Urothelium cell line (cell line): ENCODE measurements at regions not wholly inside any gene's neighbourhood (a gene's known extent, or its start where the extent isn't known, plus 50 kb on each side); places are given as distances from the start of the nearest gene placed in this dataset.
"Not testable (repeated sequence)": the region's sequence is repeated elsewhere in the genome, so short reads cannot be mapped to it uniquely, and the experiment has no call there.

Source experiments
- DNase-seq: peaks from one replicate; pipeline ENCODE4 v3.0.0; 2011; ENCODE audit warnings: low spot score, mixed read lengths
- FAIRE-seq: peaks from 2 replicates; lab custom pipeline; 2011; peaks lifted over from hg19 to GRCh38; lab: Jason Lieb, UNC

DNA sequence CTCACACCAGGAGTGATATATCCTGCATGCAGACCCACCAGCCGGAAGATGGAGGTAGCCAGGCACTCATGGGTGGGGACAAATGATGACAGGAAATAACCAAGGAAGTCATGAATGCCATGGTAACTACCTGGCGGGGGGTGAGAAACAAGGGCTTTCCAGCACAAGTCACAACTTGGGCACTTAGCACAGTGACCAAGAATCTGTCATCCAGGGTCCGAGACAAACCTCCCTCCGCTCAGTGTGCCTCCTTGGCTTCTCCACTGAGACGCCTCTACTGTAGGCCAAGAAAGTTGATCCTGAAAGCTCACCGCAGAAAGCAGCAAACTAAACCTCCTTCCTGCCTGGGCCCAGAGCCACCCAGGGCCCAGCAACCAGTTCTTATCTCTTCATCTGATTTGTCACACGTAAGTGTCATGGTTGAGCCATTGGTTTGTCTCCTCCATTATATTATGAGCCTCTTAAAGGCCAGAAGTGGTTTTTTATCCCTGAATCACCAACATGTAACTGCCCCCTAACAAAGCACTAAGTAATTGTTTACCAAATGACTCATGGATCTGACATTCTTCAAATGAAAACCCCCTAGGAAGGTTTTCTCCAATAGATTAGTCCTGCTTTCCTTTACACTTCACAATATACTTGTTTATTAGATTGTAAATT is 84.3 kb upstream of the TAB2 start:
- DNase-seq: peak; percentile 78

DNA sequence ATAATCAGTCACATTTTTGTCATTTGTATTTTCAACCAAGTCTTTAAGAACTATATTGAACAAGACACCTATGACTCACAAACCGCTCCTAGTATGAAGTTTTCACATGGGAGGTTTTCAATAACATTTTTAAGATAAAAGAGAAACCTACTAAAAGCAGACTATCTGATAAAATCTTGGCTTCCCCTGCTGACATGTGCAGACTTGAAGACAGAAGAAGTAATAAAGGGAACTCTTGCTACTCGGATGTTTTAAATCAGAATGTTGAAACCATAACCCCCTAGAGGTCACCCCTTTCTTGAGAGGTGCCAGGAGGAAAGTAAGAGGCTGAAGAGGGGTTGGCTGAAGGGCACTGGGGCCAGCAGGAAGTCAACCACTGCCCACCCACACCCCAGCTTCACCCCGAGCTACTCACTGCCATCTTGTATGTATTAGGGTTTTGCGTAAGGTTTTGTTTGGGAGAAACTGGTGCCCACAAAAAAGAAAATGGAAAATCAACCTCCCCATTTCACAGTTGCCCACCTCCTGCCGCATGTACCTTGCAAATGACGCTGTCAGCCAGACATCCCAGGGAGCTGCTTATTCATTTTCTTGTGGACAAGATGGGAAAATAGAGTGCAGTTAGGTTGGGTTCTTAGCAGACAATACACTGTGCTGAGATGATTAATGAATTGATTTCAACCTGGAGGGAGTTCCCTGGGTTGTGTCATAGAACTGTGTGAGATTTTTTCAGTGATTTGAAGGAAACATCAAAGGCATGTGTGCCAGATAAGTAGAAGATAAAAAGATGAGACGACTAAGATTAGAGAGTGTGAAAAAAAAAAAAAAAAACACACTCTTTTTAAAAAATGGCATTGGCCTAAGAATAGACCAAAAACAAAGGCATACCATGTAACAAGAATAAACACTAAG is 83.2 kb upstream of the TAB2 start:
- FAIRE-seq: no peak
- no peak for DNase-seq

More for the DNA sequence above, 84.3 kb upstream of the TAB2 start:
- FAIRE-seq: no peak

DNA sequence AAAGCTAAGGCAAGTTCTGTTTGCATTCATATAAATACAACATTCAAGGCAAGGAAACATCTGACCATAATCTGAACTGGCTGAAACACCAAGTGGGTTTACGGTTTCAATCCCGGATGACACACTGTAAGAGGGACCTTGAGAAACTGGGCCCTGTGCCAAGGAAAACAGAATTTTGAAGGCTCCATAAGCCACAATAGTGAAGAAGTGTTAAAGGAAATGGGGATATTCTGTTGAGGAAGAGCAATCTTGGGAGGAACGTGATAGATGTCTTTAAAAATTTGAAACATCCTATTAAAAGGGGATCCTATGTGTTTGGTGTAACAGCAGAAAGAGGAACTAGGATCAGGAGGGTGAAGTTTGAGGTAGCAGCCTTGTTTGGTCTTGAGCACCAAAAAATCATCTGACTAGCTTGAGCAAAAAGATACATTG is 82.4 kb upstream of the TAB2 start:
- peak; percentile 58 for DNase-seq
- FAIRE-seq: no peak

DNA sequence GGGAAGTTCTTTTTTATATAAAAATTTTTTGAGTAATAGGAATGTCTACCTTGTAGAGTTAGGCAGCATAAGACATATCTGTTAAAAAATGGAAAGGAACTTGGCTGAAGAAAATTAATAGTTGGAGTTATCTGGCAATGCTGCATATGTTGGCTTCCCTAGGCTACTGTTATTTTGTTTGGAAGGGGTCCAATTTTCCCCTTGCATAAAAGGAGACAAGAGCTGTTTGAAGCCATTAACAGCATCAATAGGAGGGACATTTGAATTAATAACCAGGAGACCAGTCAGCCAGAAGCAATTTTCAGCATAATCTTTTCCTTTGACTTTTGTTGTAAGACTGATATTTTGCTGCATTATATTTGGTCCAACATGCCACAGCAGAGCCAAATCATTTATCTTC is 80.9 kb upstream of the TAB2 start:
- FAIRE-seq (no peak), DNase-seq (no peak)

DNA sequence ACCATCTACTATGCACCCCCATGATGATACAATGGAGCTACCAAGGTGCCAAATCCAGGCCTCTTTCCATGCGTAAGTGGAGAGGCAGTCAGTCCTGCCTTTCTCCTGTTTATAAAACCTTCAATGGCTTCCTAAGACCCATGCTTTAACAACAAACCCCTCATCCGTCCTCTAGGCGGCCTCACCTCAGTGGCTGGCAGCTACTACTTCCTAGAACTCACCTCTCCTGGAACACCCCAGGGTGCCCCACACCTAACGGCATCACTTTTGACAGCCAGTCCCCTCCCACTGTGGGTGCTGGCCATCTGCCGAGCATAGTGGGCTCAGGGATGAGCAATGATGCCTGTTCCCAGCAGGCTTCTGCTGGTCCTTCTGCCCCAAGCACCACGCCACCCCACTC is 80.0 kb upstream of the TAB2 start:
- no peak for DNase-seq
- no peak for FAIRE-seq

DNA sequence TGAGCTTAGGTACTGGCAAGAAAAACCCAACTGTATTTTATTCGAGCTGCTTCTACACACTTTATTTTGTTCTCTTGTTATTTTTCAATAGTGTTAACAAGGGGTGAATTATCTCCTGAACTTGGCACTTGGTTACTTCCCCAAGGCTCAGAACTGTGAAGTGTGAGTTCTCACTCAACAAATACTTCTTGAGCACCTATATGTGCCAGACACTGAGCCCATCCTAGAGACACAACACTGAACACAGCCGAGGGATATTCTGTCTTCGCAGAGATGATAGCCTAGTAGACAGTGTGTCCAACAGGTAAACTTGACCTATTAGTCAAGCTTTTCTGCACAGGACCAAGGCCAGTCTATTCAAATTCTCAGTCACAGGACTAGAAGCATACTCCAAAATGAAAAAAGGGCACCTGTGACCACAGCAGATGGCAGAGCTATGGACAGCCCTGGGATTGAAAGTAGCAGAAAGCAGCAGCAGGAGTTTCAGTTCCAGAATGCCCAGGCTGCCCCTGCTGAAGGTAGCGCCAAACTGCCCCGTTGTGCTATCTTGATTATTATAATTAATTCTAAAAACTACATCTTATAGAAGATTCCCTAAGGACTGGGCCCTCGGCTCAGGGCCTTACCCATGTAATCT is 77.8 kb upstream of the TAB2 start:
- DNase-seq: no peak
- FAIRE-seq: no peak

DNA sequence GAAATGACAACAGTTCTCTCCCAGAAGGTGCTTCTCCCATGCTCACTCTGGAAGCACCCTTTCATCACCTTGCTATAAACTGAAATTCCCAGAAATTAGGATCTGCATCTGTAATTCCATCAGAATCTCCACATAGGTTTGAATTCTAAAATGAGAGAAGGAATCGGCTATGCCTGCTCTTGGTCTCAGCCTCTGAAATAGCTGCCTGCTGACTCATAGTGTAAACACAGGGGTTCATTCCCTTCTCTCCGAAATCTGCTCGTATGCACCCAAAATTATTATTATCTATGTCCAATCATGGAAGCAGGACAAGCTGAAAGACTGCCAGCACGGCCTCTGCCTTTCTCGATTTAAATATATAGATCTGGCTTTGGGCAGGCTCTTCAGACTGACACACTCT is 74.6 kb upstream of the TAB2 start:
- FAIRE-seq (no peak), DNase-seq (peak; percentile 42)

DNA sequence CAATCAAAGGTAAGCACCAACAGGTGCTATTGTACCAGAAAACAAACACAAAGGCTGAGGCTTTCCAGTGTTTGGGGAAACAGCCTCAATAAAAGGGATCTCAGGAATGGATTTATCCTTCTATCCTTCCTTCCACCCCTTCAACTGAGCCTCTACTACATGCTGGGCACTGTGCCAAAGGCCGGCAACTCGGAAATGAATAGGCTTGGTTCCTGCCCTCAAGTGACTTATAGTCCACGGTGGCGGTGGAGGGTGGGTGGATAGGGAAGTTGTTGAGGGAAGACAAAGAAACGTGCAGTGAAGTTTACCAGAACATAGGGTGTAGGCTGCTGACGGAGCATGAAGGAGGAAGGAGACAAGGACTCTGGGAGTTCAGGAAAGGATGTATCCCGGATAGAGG is 73.4 kb upstream of the TAB2 start:
- FAIRE-seq (no peak), DNase-seq (no peak)

DNA sequence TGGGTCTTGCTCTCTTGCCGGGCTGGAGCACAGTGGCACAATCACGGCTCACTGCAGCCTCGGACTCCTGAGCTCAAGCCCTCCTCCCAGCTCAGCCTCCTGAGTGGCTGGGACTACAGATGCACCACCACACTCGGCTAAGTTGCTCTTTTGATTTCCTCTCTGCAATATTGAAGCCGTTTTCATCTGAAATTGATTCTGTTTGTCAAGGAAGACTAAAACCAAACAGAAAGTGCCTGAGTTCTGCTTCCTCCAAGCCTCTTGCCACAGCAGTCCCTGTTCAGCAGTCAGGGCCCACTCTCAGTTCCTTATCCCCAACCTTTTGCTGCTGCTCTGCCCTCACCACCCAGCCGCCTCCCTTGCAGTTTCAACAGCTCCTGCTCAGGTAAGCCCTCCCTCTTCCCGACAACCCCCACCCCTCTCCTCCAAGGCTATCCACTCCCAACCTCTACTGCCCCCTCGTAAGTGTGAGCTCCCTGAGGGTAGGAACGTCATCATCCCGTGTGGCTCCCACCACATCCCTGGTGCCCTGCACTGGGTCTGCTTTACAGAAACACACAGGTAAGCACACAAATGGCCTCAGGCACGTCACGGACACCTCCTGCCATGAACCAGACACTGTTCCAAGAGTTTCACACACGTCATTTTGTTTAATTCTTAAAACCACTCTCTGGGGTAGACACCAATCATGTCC is 70.7 kb upstream of the TAB2 start:
- DNase-seq (no peak), FAIRE-seq (no peak)

DNA sequence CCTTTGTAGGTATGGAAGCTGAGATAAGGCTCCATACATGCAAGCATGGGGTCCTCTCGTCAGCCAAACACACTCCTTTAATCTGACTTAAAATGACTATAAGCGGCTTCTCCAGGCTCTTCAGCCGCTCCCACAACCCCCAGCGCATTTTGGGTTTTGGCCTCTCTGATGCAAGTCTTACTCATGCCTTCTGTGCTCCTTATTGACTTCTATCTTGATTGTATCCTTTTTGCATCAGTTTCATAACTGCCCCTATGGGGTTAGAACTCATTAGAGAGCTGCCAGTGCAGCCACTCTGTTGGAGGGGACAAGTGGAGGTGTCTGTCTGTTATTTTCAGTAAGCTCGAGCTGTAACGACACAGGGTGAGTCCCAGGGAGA is 70.1 kb upstream of the TAB2 start:
- DNase-seq: no peak
- no peak for FAIRE-seq

DNA sequence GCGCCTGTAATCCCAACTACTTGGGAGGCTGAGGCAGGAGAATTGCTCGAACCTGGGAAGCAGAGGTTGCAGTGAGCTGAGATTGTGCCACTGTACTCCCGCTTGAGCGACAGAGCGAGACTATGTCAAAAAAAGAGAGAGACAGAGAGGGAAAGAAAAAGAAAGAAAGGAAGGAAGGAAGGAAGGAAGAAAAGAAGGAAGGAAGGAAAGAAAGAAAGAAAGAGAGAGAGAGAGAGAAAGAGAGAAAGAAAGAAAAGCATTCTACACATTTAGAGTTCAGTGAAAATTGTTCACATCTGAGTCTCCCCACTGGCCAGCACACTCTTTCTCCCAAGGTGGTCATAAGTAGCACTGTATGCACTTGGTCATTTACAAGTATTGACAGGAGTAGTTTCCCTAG is 69.2 kb upstream of the TAB2 start:
- not testable (repeated sequence) for DNase-seq, FAIRE-seq

DNA sequence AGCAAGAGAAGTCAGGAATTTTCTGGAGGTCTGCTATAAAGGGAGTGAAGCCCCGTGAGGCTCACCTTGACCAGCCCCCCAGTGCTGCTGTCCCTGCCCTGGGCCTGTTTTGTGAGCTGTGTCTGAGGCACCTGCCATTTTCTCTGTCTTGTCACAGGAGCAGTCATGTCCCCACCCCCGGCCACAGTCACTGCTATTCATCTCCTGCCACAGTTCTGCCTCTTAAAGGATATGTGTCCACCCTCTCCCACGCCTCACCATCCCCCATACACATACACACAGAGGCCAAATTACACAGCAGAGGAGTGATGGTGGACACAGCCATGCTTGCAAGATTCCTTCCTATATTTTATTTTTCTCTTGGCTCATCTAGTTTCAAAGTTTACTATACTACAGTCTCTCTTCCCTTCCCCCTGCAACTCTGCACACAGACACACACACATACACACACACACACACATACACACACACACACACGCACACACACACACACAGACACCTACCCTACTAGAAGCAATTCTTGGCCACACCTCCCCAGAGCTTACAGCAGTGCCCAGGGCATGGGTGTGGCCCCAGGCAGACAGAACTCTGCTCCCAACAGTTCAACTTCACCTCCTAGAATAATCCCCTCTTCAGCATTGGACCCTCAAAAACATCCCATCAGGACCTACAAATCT is 68.7 kb upstream of the TAB2 start:
- no peak for DNase-seq
- FAIRE-seq: no peak

DNA sequence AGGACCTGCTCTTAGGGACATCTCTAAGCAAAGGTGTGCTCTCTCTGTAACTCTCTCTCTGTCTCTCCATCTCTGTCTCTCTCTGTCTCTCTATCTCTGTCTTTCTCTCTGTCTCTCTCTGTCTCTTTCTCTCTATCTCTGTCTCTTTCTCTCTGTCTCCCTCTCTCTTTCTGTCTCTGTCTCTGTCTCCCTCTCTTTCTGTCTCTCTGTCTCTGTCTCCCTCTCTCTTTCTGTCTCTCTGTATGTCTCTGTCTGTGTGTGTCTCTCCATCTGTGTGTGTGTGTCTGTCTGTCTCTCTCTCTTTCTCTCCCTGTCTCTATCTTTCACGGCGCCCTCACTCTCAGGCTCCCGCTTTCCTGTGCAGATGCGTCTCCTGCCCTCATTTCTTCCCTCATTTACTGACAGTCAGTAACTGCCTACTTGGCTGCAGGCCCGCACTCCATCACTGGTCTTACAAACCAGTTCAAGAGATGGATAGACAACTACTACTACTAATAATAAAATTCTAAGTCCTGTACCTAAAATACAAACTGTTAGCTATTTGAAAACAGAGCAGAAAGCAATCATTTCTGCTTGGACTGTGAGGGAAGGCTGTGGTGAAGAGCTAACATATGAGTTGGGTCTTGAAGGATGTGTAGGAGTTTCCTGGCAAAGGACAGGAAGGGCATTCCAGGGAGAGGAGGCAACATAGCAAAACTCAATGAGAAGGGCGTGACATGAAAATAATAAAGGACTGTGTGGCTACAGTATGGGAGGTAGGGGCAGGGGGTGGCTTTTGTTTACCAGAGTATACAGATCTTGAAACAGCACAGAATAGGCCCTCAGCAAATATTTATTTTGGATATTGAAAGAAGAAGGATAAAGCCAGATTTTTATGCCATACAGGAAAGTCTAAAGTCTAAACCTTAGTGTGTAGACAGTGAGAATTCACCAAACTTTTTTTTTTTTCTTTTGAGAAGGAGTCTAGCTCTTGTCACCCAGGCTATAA is 67.8 kb upstream of the TAB2 start:
- FAIRE-seq (no peak), DNase-seq (no peak)

DNA sequence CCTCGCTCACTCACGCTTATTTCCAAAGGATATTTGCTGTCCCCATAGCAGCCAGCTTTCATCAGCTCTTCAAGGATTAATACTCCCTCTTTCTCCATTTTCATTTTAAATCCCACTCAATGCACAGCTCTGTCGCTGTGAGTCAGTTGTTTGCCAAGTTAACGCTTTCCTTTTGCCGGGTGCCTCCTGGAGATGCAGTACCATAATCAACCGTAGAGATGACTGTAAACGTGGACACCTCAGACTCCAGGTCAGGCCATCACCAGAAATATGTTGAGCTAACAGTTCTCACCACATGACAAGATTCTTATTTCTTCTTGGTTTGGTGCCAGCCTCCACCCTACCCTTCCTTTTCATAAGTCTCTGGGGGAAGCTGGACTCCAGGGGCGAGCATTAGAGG is 66.6 kb upstream of the TAB2 start:
- no peak for DNase-seq
- no peak for FAIRE-seq

DNA sequence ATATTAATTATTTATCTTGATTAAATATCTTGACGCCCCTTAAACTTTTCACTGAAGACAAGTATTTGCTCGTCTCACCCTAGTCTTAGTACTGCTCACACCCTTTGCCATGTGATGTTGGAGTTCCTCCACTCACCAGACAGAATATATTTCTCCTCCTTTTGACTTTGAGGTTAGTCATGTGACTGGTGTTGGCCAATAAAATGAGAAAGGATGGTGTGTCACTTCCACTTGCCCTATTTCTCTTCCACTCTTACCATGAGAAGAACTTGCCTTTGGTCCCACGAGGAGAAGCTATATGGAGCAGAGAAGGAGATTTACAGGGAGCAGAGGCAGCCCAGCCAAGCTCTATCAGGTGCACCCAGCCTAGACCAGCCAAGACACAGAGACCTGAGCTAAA is 64.9 kb upstream of the TAB2 start:
- DNase-seq (no peak), FAIRE-seq (no peak)

DNA sequence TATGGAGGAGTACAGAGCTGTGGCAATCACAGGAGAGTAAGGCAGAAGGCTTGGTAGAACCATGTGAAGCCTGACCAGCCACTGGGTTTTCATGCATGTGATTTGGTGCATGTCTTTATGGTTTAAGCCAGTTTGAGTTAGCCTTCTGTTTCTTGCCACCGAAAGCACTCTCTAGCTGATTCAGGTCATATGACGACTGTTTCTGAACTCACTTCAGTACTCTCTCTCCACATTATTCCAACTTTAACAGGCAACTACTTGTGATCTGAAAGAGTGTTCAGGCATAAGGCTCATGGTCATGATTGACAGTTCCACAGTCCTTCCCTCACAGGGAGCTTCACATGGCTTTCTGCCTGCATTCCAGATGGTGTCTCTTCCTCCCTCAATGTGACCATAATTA is 63.3 kb upstream of the TAB2 start:
- no peak for DNase-seq
- FAIRE-seq: no peak

DNA sequence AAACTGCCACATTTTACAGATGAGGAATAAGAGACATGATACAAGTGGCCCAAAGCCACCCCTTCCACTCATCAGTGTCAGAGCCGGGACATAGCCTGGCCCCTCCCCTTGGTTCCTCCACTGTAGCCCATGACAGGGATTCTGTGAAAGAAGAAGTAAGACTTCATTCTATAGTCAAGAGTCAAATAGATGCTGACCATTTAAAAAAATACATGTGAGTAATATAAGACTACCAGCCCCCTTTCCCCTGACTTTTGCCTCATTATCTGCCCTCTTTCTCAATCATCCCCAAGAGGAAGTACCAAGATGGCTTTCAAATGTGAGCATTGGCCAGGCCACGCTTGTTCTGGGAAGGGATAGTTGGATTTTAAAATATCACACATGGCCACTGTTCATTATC is 57.8 kb upstream of the TAB2 start:
- no peak for DNase-seq
- no peak for FAIRE-seq

DNA sequence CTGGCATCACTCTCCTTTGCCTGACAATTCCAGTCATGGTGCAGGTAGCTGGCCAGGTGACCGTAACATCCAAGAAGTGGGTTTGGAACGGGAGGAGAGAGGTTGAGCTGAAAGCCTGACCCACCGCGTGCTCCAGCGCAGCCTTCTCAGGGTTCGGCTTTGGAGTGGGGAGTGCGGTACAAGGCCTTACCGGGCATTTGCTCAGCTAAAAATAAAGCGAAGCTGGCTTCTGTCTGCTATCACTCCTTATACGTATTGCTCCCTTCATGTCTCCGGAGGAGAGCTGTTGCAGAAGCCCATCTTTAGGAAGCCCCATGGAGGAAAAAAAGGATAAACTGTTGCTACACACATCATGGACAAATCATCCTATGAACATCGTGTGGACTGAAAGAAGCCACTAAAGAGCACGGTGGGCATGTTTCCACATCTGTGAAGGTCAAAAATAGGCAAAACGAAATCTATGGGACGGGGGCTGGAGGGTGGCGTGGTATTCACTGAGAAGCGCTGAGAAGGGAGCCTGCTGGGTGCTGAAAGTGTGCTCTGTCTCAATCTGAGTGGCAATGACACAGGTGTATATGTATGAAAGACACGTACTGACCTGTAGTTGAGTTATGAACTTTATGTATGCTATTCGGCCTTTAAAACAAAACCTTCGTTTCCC is 57.2 kb upstream of the TAB2 start:
- no peak for FAIRE-seq
- no peak for DNase-seq
